ENCODE measurements at regions not wholly inside any gene's neighbourhood (a gene's known extent, or its start where the extent isn't known, plus 50 kb on each side); places are given as distances from the start of the nearest gene placed in this dataset.
"Not testable (repeated sequence)": the region's sequence is repeated elsewhere in the genome, so short reads cannot be mapped to it uniquely, and the experiment has no call there.

GRCh38 chr2:131753640-131754561 is 226.2 kb downstream of the CCDC74A start:
- no peak for DNase-seq (ENCODE audit: low spot score)

GRCh38 chr2:131754929-131755720 is 227.4 kb downstream of the CCDC74A start:
- DNase-seq (ENCODE audit: low spot score): no peak

GRCh38 chr2:131756141-131756907 is 228.6 kb downstream of the CCDC74A start:
- DNase-seq (ENCODE audit: low spot score): no peak

- not testable (repeated sequence) for DNase-seq (ENCODE audit: low spot score)
These were observed 231.3 kb downstream of the CCDC74A start for GRCh38 chr2:131758941-131759340.

GRCh38 chr2:131774955-131775555 is 247.4 kb downstream of the CCDC74A start:
- not testable (repeated sequence) for DNase-seq (ENCODE audit: low spot score)

- DNase-seq (ENCODE audit: low spot score): not testable (repeated sequence)
These were observed 248.3 kb downstream of the CCDC74A start for GRCh38 chr2:131775903-131776506.

GRCh38 chr2:131780446-131780845 is 252.8 kb downstream of the CCDC74A start:
- not testable (repeated sequence) for DNase-seq (ENCODE audit: low spot score)

GRCh38 chr2:131801210-131801744 is 273.6 kb downstream of the CCDC74A start:
- DNase-seq (ENCODE audit: low spot score): no peak

- DNase-seq (ENCODE audit: low spot score): peak; percentile 55
These were observed 274.2 kb downstream of the CCDC74A start for GRCh38 chr2:131801745-131802350.

GRCh38 chr2:131802351-131802836 is 274.7 kb downstream of the CCDC74A start:
- peak; percentile 19 for DNase-seq (ENCODE audit: low spot score)

- DNase-seq (ENCODE audit: low spot score): not testable (repeated sequence)
These were observed 275.5 kb downstream of the CCDC74A start for GRCh38 chr2:131803237-131803636.

- not testable (repeated sequence) for DNase-seq (ENCODE audit: low spot score)
These were observed 284.9 kb downstream of the CCDC74A start for GRCh38 chr2:131812605-131813004.

- not testable (repeated sequence) for DNase-seq (ENCODE audit: low spot score)
These were observed 285.7 kb downstream of the CCDC74A start for GRCh38 chr2:131813378-131813777.

- not testable (repeated sequence) for DNase-seq (ENCODE audit: low spot score)
These were observed 290.7 kb downstream of the CCDC74A start for GRCh38 chr2:131818267-131818973.

- DNase-seq (ENCODE audit: low spot score): not testable (repeated sequence)
These were observed 294.6 kb downstream of the CCDC74A start for GRCh38 chr2:131822237-131822721.

- not testable (repeated sequence) for DNase-seq (ENCODE audit: low spot score)
These were observed 295.4 kb downstream of the CCDC74A start for GRCh38 chr2:131823058-131823457.

GRCh38 chr2:131824986-131825385 is 297.3 kb downstream of the CCDC74A start:
- DNase-seq (ENCODE audit: low spot score): not testable (repeated sequence)

GRCh38 chr2:131827481-131828163 is 299.9 kb downstream of the CCDC74A start:
- no peak for DNase-seq (ENCODE audit: low spot score)

- DNase-seq (ENCODE audit: low spot score): no peak
These were observed 300.5 kb downstream of the CCDC74A start for GRCh38 chr2:131828164-131828561.

Data from CD4-positive, alpha-beta T cell treated with Interleukin-6 at 100 ng/mL for 8 hours (primary cell).